Aorta (tissue), 5 donors: ENCODE measurements at regions not wholly inside any gene's neighbourhood (a gene's known extent, or its start where the extent isn't known, plus 50 kb on each side); places are given as distances from the start of the nearest gene placed in this dataset.

Source experiments
- ATAC-seq: fragments of 200-7000 bp; cut with Tn5 transposase; one replicate; pipeline ENCODE4 v1.9.1; 2022; ENCODE audit warnings: moderate library complexity; ENCODE audit not compliant: low FRiP score
- DNase-seq, 2 donors: peaks; one replicate each; pipeline ENCODE4 v3.0.0-alpha.2; 2020
- H3K27ac ChIP-seq, 2 donors: one replicate each; pipeline ENCODE4 v1.5.1; 2013; ENCODE audit warnings: low read length in 2 of 2, mild to moderate bottlenecking in 2 of 2, moderate library complexity in 2 of 2, control low read depth in 1 of 2, inconsistent platforms in 1 of 2, low read depth in 1 of 2
- H3K27me3 ChIP-seq, 2 donors: one replicate each; pipeline ENCODE4 v1.6.1; 2013; ENCODE audit warnings: control low read depth in 1 of 2, low read length in 1 of 2, mild to moderate bottlenecking in 1 of 2, moderate library complexity in 1 of 2; ENCODE audit not compliant: insufficient read depth in 2 of 2, control insufficient read depth in 1 of 2
- H3K36me3 ChIP-seq, 2 donors: one replicate each; pipeline ENCODE4 v1.6.1; 2013; ENCODE audit warnings: control low read depth in 1 of 2, low read length in 1 of 2, mild to moderate bottlenecking in 1 of 2; ENCODE audit not compliant: insufficient read depth in 2 of 2, control insufficient read depth in 1 of 2
- H3K4me1 ChIP-seq, 2 donors: one replicate each; pipeline ENCODE4 v1.6.1; 2013; ENCODE audit warnings: low read length in 2 of 2, control low read depth in 1 of 2, mild to moderate bottlenecking in 1 of 2, moderate library complexity in 1 of 2; ENCODE audit not compliant: insufficient read depth in 2 of 2, control insufficient read depth in 1 of 2
- H3K4me3 ChIP-seq, 2 donors: one replicate each; pipeline ENCODE4 v1.5.1; 2013; ENCODE audit warnings: low read length in 2 of 2, control low read depth in 1 of 2, mild to moderate bottlenecking in 1 of 2
- H3K9me3 ChIP-seq: one replicate; pipeline ENCODE4 v1.6.1; 2013; ENCODE audit warnings: mild to moderate bottlenecking, low read length; ENCODE audit not compliant: control insufficient read depth
- WGBS, 2 donors: extraction: QIAGEN DNeasy Blood & Tissue Kit; methylation state at CpG; one replicate each; pipeline ENCODE4 v1.1.7; 2013; 5-methylcytosine and 5-hydroxymethylcytosine counted together
- intact Hi-C, 2 donors: fragments of 100-400 bp; cut with DNase I; formaldehyde crosslinking; loops; one replicate each; pipeline versions ENCODE4 v1.14.2 to v1.15.0; 2022
- donor health status: healthy with polysubstance abuse.
- donor health status: Bipolar disorder and iron deficiency.
- donor health status: DM: no; HTN: no; CAD: no.
- donor health status: DM: no; HTN: no; CAD: no.
- donor health status: DM: yes; HTN: yes; CAD: no.

- Histone ChIP-seq H3K9me3 (no peaks in the 10 kb centered on the region), H3K27ac (no peak overlapping the region), H3K36me3 (no peaks in the 10 kb centered on the region), H3K4me1 (no peaks in the 10 kb centered on the region), H3K4me3 (no peak overlapping the region), H3K27me3 (no peaks in the 10 kb centered on the region)
- WGBS, 2 donors, result 81 to 84% methylated on average over 5 of the region's 5 CpGs
- ATAC-seq (no peak), DNase-seq (no peak)
- intact Hi-C loops, result no loop called here
These were observed 119.2 kb downstream of the ARRDC3 start for GRCh38 chr5:91263898-91264297.

GRCh38 chr5:91257301-91257700, 125.8 kb downstream of the ARRDC3 start:
- no peak overlapping the region for H3K27ac ChIP-seq

GRCh38 chr5:91256142-91256524, 127.0 kb downstream of the ARRDC3 start:
- H3K9me3 ChIP-seq, result no peaks in the 10 kb centered on the region
- WGBS, 2 donors, result 94 to 96% methylated on average over 7 of the region's 7 CpGs
- no peak overlapping the region for H3K4me3 ChIP-seq
- ATAC-seq (no peak), DNase-seq (no peak)
- H3K36me3 ChIP-seq, result no peaks in the 10 kb centered on the region
- H3K27ac ChIP-seq, result no peak overlapping the region
- H3K4me1 ChIP-seq, result no peaks in the 10 kb centered on the region
- intact Hi-C loops, result no loop called here
- no peaks in the 10 kb centered on the region for H3K27me3 ChIP-seq

More at GRCh38 chr5:91257301-91257700, 125.8 kb downstream of the ARRDC3 start:
- intact Hi-C loops, result no loop called here
- DNase-seq (no peak), ATAC-seq (no peak)
- Histone ChIP-seq H3K4me3 (no peak overlapping the region), H3K9me3 (no peaks in the 10 kb centered on the region), H3K27me3 (no peaks in the 10 kb centered on the region), H3K36me3 (no peaks in the 10 kb centered on the region), H3K4me1 (no peaks in the 10 kb centered on the region)

- Histone ChIP-seq H3K9me3 (no peaks in the 10 kb centered on the region), H3K36me3 (no peaks in the 10 kb centered on the region), H3K27ac (no peak overlapping the region), H3K27me3 (no peaks in the 10 kb centered on the region), H3K4me1 (no peaks in the 10 kb centered on the region), H3K4me3 (no peak overlapping the region)
- intact Hi-C loops, result no loop called here
- 96 to 98% methylated on average over 4 of the region's 4 CpGs for WGBS, 2 donors
- DNase-seq, result no peak
- no peak for ATAC-seq
These were observed 127.5 kb downstream of the ARRDC3 start for GRCh38 chr5:91255396-91256141.

- H3K4me3 ChIP-seq, result no peak overlapping the region
- H3K27ac ChIP-seq, result no peak overlapping the region
- H3K27me3 ChIP-seq, result no peaks in the 10 kb centered on the region
- ATAC-seq (no peak), DNase-seq (no peak)
- no peaks in the 10 kb centered on the region for H3K36me3 ChIP-seq
- no peaks in the 10 kb centered on the region for H3K4me1 ChIP-seq
- H3K9me3 ChIP-seq, result no peaks in the 10 kb centered on the region
- intact Hi-C loops, result no loop called here
- WGBS, 2 donors, result 68 to 73% methylated on average over 2 of the region's 2 CpGs
These were observed 130.2 kb downstream of the ARRDC3 start for GRCh38 chr5:91252916-91253315.

- Histone ChIP-seq H3K4me1 (no peaks in the 10 kb centered on the region), H3K9me3 (no peaks in the 10 kb centered on the region), H3K27ac (no peak overlapping the region), H3K4me3 (no peak overlapping the region), H3K36me3 (no peaks in the 10 kb centered on the region), H3K27me3 (no peaks in the 10 kb centered on the region)
- WGBS, 2 donors, result 94 to 98% methylated on average over 1 of the region's 1 CpG
- ATAC-seq, result no peak
- intact Hi-C loops, result no loop called here
- DNase-seq, result no peak
These were observed 137.2 kb downstream of the ARRDC3 start for GRCh38 chr5:91245871-91246270.

- Histone ChIP-seq H3K36me3 (no peaks in the 10 kb centered on the region), H3K27ac (no peak overlapping the region), H3K9me3 (no peaks in the 10 kb centered on the region), H3K27me3 (no peaks in the 10 kb centered on the region), H3K4me1 (no peaks in the 10 kb centered on the region), H3K4me3 (no peak overlapping the region)
- 22 to 27% methylated on average over 3 of the region's 3 CpGs for WGBS, 2 donors
- ATAC-seq, result no peak
- no peak for DNase-seq
- intact Hi-C loops, result no loop called here
These were observed 138.1 kb downstream of the ARRDC3 start for GRCh38 chr5:91245074-91245452.

GRCh38 chr5:91244380-91245073, 138.6 kb downstream of the ARRDC3 start:
- H3K9me3 ChIP-seq, result no peaks in the 10 kb centered on the region
- H3K27me3 ChIP-seq, result no peaks in the 10 kb centered on the region
- no peak overlapping the region for H3K27ac ChIP-seq
- 71 to 78% methylated on average over 6 of the region's 6 CpGs for WGBS, 2 donors
- intact Hi-C loops, result no loop called here
- H3K4me1 ChIP-seq, result no peaks in the 10 kb centered on the region
- no peak overlapping the region for H3K4me3 ChIP-seq
- ATAC-seq (no peak), DNase-seq (no peak)
- H3K36me3 ChIP-seq, result no peaks in the 10 kb centered on the region

- Histone ChIP-seq H3K9me3 (no peaks in the 10 kb centered on the region), H3K4me1 (no peaks in the 10 kb centered on the region), H3K27me3 (no peaks in the 10 kb centered on the region), H3K4me3 (no peak overlapping the region), H3K27ac (no peak overlapping the region), H3K36me3 (no peaks in the 10 kb centered on the region)
- no peak for DNase-seq
- WGBS, 2 donors, result 82 to 87% methylated on average over 1 of the region's 1 CpG
- intact Hi-C loops, result no loop called here
- ATAC-seq, result no peak
These were observed 139.3 kb downstream of the ARRDC3 start for GRCh38 chr5:91243852-91244251.
